ENCODE measurements at regions not wholly inside any gene's neighbourhood (a gene's known extent, or its start where the extent isn't known, plus 50 kb on each side); places are given as distances from the start of the nearest gene placed in this dataset.
"Not testable (repeated sequence)": the region's sequence is repeated elsewhere in the genome, so short reads cannot be mapped to it uniquely, and the experiment has no call there.

GRCh38 chrX:140065961-140066662, 100.8 kb upstream of the CXorf66 start:
- DNase-seq (ENCODE audit: low read depth): no peak

- peak; percentile 4 for DNase-seq (ENCODE audit: low read depth)
Measured at GRCh38 chrX:140064993-140065392, 99.7 kb upstream of the CXorf66 start.

GRCh38 chrX:140057001-140057411, 91.7 kb upstream of the CXorf66 start:
- DNase-seq (ENCODE audit: low read depth): peak; percentile 45

- DNase-seq (ENCODE audit: low read depth): no peak
Measured at GRCh38 chrX:140053846-140054245, 88.5 kb upstream of the CXorf66 start.

- peak; percentile 7 for DNase-seq (ENCODE audit: low read depth)
Measured at GRCh38 chrX:140050906-140051305, 85.6 kb upstream of the CXorf66 start.

GRCh38 chrX:140040386-140040785, 75.1 kb upstream of the CXorf66 start:
- peak; percentile 80 for DNase-seq (ENCODE audit: low read depth)

GRCh38 chrX:140038842-140039241, 73.5 kb upstream of the CXorf66 start:
- no peak for DNase-seq (ENCODE audit: low read depth)

GRCh38 chrX:140034916-140035315, 69.6 kb upstream of the CXorf66 start:
- no peak for DNase-seq (ENCODE audit: low read depth)

GRCh38 chrX:140022482-140022881, 57.2 kb upstream of the CXorf66 start:
- DNase-seq (ENCODE audit: low read depth): peak; percentile 19

GRCh38 chrX:140019134-140019533, 53.8 kb upstream of the CXorf66 start:
- DNase-seq (ENCODE audit: low read depth): not testable (repeated sequence)
